H9 (cell line): ENCODE measurements at regions not wholly inside any gene's neighbourhood (a gene's known extent, or its start where the extent isn't known, plus 50 kb on each side); places are given as distances from the start of the nearest gene placed in this dataset.

ENCODE experiments used
- DNase-seq: peaks from one replicate; pipeline ENCODE4 v3.0.0-alpha.2; 2017
- H2AFZ ChIP-seq: one replicate; pipeline ENCODE4 v1.6.1; 2013; ENCODE audit warnings: mild to moderate bottlenecking, low read length, control low read depth, moderate library complexity
- H2AK5ac ChIP-seq: 2 replicates; pipeline ENCODE4 v1.6.1; 2013; ENCODE audit warnings: low read length, control low read depth, mixed read lengths; ENCODE audit not compliant: insufficient read length
- H2BK120ac ChIP-seq: one replicate; pipeline ENCODE4 v1.6.1; 2013; ENCODE audit warnings: low read depth, mild to moderate bottlenecking, low read length, control low read depth, inconsistent platforms; ENCODE audit not compliant: poor library complexity, severe bottlenecking
- H2BK12ac ChIP-seq: 2 replicates; pipeline ENCODE4 v1.6.1; 2013; ENCODE audit warnings: low read length, control low read depth, mixed read lengths, low read depth; ENCODE audit not compliant: insufficient read length
- H2BK15ac ChIP-seq: 2 replicates; pipeline ENCODE4 v1.6.1; 2013; ENCODE audit warnings: low read depth, low read length, control low read depth
- H2BK20ac ChIP-seq: one replicate; pipeline ENCODE4 v1.6.1; 2013; ENCODE audit warnings: low read depth, mild to moderate bottlenecking, low read length, control low read depth, inconsistent platforms; ENCODE audit not compliant: poor library complexity, severe bottlenecking
- H2BK5ac ChIP-seq: 2 replicates; pipeline ENCODE4 v1.6.1; 2013; ENCODE audit warnings: low read length, control low read depth, mixed read lengths; ENCODE audit not compliant: insufficient read length
- H3K14ac ChIP-seq: 2 replicates; pipeline ENCODE4 v1.6.1; 2013; ENCODE audit warnings: low read length, control low read depth; ENCODE audit not compliant: insufficient read depth
- H3K18ac ChIP-seq: 2 replicates; pipeline ENCODE4 v1.6.1; 2013; ENCODE audit warnings: low read depth, mild to moderate bottlenecking, mixed read lengths, low read length, control low read depth; ENCODE audit not compliant: insufficient read length
- H3K23ac ChIP-seq: 2 replicates; pipeline ENCODE4 v1.6.1; 2013; ENCODE audit warnings: low read length, control low read depth, mixed read lengths, low read depth; ENCODE audit not compliant: insufficient read length
- H3K23me2 ChIP-seq: 2 replicates; pipeline ENCODE4 v1.6.1; 2013; ENCODE audit warnings: low read depth, mild to moderate bottlenecking, mixed read lengths, low read length, control low read depth; ENCODE audit not compliant: insufficient read length, poor library complexity, severe bottlenecking
- H3K27ac ChIP-seq: 2 replicates; pipeline ENCODE4 v1.5.1; 2013; ENCODE audit warnings: low read length, control low read depth, mixed read lengths, low read depth; ENCODE audit not compliant: insufficient read length
- H3K27me3 ChIP-seq: 2 replicates; pipeline ENCODE4 v1.6.1; 2013; ENCODE audit warnings: low read length, control low read depth, inconsistent platforms; ENCODE audit not compliant: insufficient read depth
- H3K4ac ChIP-seq: 2 replicates; pipeline ENCODE4 v1.6.1; 2013; ENCODE audit warnings: low read depth, mild to moderate bottlenecking, control low read depth, inconsistent platforms, low read length, moderate library complexity
- H3K4me1 ChIP-seq: 2 replicates; pipeline ENCODE4 v1.6.1; 2013; ENCODE audit warnings: low read length, control low read depth, inconsistent platforms; ENCODE audit not compliant: insufficient read depth
- H3K4me2 ChIP-seq: 2 replicates; pipeline ENCODE4 v1.6.1; 2013; ENCODE audit warnings: low read length, control low read depth, mixed read lengths; ENCODE audit not compliant: insufficient read length, insufficient read depth
- H3K56ac ChIP-seq: 2 replicates; pipeline ENCODE4 v1.6.1; 2013; ENCODE audit warnings: low read depth, mild to moderate bottlenecking, mixed read lengths, low read length, control low read depth; ENCODE audit not compliant: insufficient read length
- H3K79me1 ChIP-seq: 2 replicates; pipeline ENCODE4 v1.6.1; 2013; ENCODE audit warnings: low read depth, mild to moderate bottlenecking, moderate library complexity, low read length, control low read depth, inconsistent platforms; ENCODE audit not compliant: insufficient read depth, poor library complexity, severe bottlenecking
- H3K79me2 ChIP-seq: 2 replicates; pipeline ENCODE4 v1.6.1; 2013; ENCODE audit warnings: low read length, control low read depth, inconsistent platforms; ENCODE audit not compliant: insufficient read depth
- H3K9ac ChIP-seq: 2 replicates; pipeline ENCODE4 v1.6.1; 2013; ENCODE audit warnings: low read length, control low read depth, mixed read lengths; ENCODE audit not compliant: insufficient read length; ENCODE audit errors: extremely low read depth
- H3K9me3 ChIP-seq: one replicate; pipeline ENCODE4 v1.6.1; 2013; ENCODE audit warnings: low read depth, low read length, inconsistent platforms; ENCODE audit not compliant: control insufficient read depth
- H3T11ph ChIP-seq: one replicate; pipeline ENCODE4 v1.6.1; 2013; ENCODE audit warnings: mild to moderate bottlenecking, low read length, control low read depth, inconsistent platforms
- H4K20me1 ChIP-seq: one replicate; pipeline ENCODE4 v1.6.1; 2013; ENCODE audit not compliant: control insufficient read depth, insufficient read length, insufficient read depth
- H4K5ac ChIP-seq: 2 replicates; pipeline ENCODE4 v1.6.1; 2013; ENCODE audit warnings: low read depth, mild to moderate bottlenecking, mixed read lengths, low read length, control low read depth; ENCODE audit not compliant: insufficient read length
- H4K8ac ChIP-seq: replicated peaks from 2 replicates; pipeline ENCODE4 v1.6.1; 2013; ENCODE audit warnings: low read length, control low read depth, mixed read lengths, low read depth; ENCODE audit not compliant: insufficient read length
- H4K91ac ChIP-seq: 2 replicates; pipeline ENCODE4 v1.6.1; 2013; ENCODE audit warnings: low read depth, mild to moderate bottlenecking, moderate library complexity, mixed read lengths, low read length, control low read depth; ENCODE audit not compliant: insufficient read length
- H3K27ac Mint-ChIP-seq, 3 experiments: 2 replicates in 2 of 3; 3 replicates in 1 of 3; pipeline ENCODE4 v1.8.0; 2020 to 2021; ENCODE audit warnings: mixed read lengths in 3 of 3, mild to moderate bottlenecking in 1 of 3, moderate library complexity in 1 of 3
- H3K27me3 Mint-ChIP-seq: 2 replicates; pipeline ENCODE4 v1.8.0; 2021; ENCODE audit warnings: low read depth, mild to moderate bottlenecking, moderate library complexity, mixed read lengths
- H3K36me3 Mint-ChIP-seq, 3 experiments: 2 replicates in 2 of 3; 3 replicates in 1 of 3; pipeline ENCODE4 v1.8.0; 2020 to 2021; ENCODE audit warnings: low read depth in 3 of 3, mixed read lengths in 3 of 3; ENCODE audit not compliant: insufficient read depth in 1 of 3
- H3K4me1 Mint-ChIP-seq, 2 experiments: 2 replicates each; pipeline ENCODE4 v1.8.0; 2020; ENCODE audit warnings: mixed read lengths in 2 of 2
- H3K4me3 Mint-ChIP-seq, 2 experiments: 2 replicates in 1 of 2; 3 replicates in 1 of 2; pipeline ENCODE4 v1.8.0; 2020 to 2021; ENCODE audit warnings: mild to moderate bottlenecking in 2 of 2, mixed read lengths in 2 of 2, moderate library complexity in 1 of 2
- H3K9me3 Mint-ChIP-seq, 2 experiments: 2 replicates in 1 of 2; 3 replicates in 1 of 2; pipeline ENCODE4 v1.8.0; 2020; ENCODE audit warnings: mild to moderate bottlenecking in 2 of 2, mixed read lengths in 2 of 2, moderate library complexity in 1 of 2
- CTCF ChIP-seq: fragments of 200-600 bp; sonication (generic); conservative IDR thresholded peaks from 3 replicates; pipeline ENCODE4 v1.8.0; 2021; ENCODE audit warnings: antibody characterized with exemption, mild to moderate bottlenecking

- no peak overlapping the region for H2BK20ac ChIP-seq
- peaks cover 12 to 40% (median 21%) of the 10 kb centered on the region in 3 experiments for H3K36me3 Mint-ChIP-seq
- H3K27me3 Mint-ChIP-seq: no peaks in the 10 kb centered on the region
- no peak overlapping the region for H2AFZ ChIP-seq
- no peak overlapping the region for H2BK120ac ChIP-seq
- no peak for DNase-seq
- H2BK15ac ChIP-seq: no peak overlapping the region
- H3K79me1 ChIP-seq: no peaks in the 10 kb centered on the region
- H3T11ph ChIP-seq: no peak overlapping the region
- H3K79me2 ChIP-seq: no peaks in the 10 kb centered on the region
- no peak overlapping the region for H3K27ac Mint-ChIP-seq
- H4K20me1 ChIP-seq: no peaks in the 10 kb centered on the region
- no peak overlapping the region for H3K56ac ChIP-seq
- no peaks in the 10 kb centered on the region for H3K9me3 ChIP-seq
- H3K9ac ChIP-seq: no peak overlapping the region
- H3K4ac ChIP-seq: no peak overlapping the region
- H3K4me1 Mint-ChIP-seq: peaks cover 17 to 21% of the 10 kb centered on the region in 2 experiments
- H3K27me3 ChIP-seq: no peaks in the 10 kb centered on the region
- H2AK5ac ChIP-seq: no peak overlapping the region
- no peaks in the 10 kb centered on the region for H3K23me2 ChIP-seq
- H4K5ac ChIP-seq: no peak overlapping the region
- peaks cover 36 to 46% of the 10 kb centered on the region in 2 experiments for H3K9me3 Mint-ChIP-seq
- H4K8ac ChIP-seq: no peak overlapping the region
- no peak overlapping the region for H3K4me2 ChIP-seq
- H3K23ac ChIP-seq: no peak overlapping the region
- no peak overlapping the region for H4K91ac ChIP-seq
- no peak for TF ChIP-seq CTCF
- H3K18ac ChIP-seq: no peak overlapping the region
- no peak overlapping the region for H2BK5ac ChIP-seq
- no peak overlapping the region for H2BK12ac ChIP-seq
- no peak overlapping the region for H3K4me3 Mint-ChIP-seq
- peaks cover 7% of the 10 kb centered on the region; the same call in 1 of the 2 replicates for H3K4me1 ChIP-seq
- no peak overlapping the region for H3K27ac ChIP-seq
- H3K14ac ChIP-seq: no peak overlapping the region
Measured at GRCh38 chr13:30081331-30081730, 226.0 kb downstream of the KATNAL1 start.
